Gastroesophageal sphincter (tissue), 4 donors: ENCODE measurements at regions not wholly inside any gene's neighbourhood (a gene's known extent, or its start where the extent isn't known, plus 50 kb on each side); places are given as distances from the start of the nearest gene placed in this dataset.

Experiments used
- ATAC-seq: fragments of 150-250 bp; one replicate; pipeline ENCODE4 v1.9.1; 2016; ENCODE audit warnings: mild to moderate bottlenecking, moderate library complexity
- H3K27ac ChIP-seq, 4 donors: fragments of 200-600 bp; sonication (generic) in 3 of 4; 1 replicate in 3 of 4; 2 replicates in 1 of 4; pipeline ENCODE4 v1.5.1; 2016 to 2019
- H3K27me3 ChIP-seq: fragments of 200-600 bp; sonication (generic); one replicate; pipeline ENCODE4 v1.5.1; 2019
- H3K36me3 ChIP-seq, 2 donors: fragments of 200-600 bp; sonication (generic); one replicate each; pipeline ENCODE4 v1.5.1; 2019; ENCODE audit warnings: control low read depth in 1 of 2
- H3K4me1 ChIP-seq, 3 donors: fragments of 200-600 bp; sonication (generic); 1 replicate in 2 of 3; 2 replicates in 1 of 3; pipeline ENCODE4 v1.5.1; 2016 to 2019; ENCODE audit warnings: control low read depth in 2 of 3
- H3K4me3 ChIP-seq, 2 donors: fragments of 200-600 bp; sonication (generic); one replicate each; pipeline ENCODE4 v1.5.1; 2019; ENCODE audit warnings: mild to moderate bottlenecking in 1 of 2, moderate library complexity in 1 of 2
- H3K9me3 ChIP-seq, 3 donors: fragments of 200-600 bp; sonication (generic); one replicate each; pipeline ENCODE4 v1.5.1; 2017 to 2019; ENCODE audit warnings: control low read depth in 2 of 3
- CTCF ChIP-seq, 4 experiments: fragments of 200-600 bp in 2 of 4; fragments of 450-650 bp in 2 of 4; sonication (generic) in 1 of 4; IDR thresholded peaks; one replicate each; pipeline ENCODE4 v1.5.1; 2017 to 2019; ENCODE audit warnings: antibody characterized with exemption in 4 of 4, mild to moderate bottlenecking in 2 of 4, moderate library complexity in 2 of 4
- EP300 ChIP-seq: sonication (generic); formaldehyde crosslinking; IDR thresholded peaks from one replicate; pipeline ENCODE4 v1.6.1; 2017; ENCODE audit warnings: antibody characterized with exemption, mild to moderate bottlenecking
- POLR2A ChIP-seq, 2 donors: fragments of 450-650 bp; IDR thresholded peaks; one replicate each; pipeline ENCODE4 v1.6.1; 2017; ENCODE audit warnings: antibody characterized with exemption in 2 of 2, mild to moderate bottlenecking in 2 of 2, moderate library complexity in 1 of 2
- POLR2AphosphoS5 ChIP-seq: sonication (generic); formaldehyde crosslinking; IDR thresholded peaks from one replicate; pipeline ENCODE4 v1.6.1; 2017; ENCODE audit warnings: antibody characterized with exemption
- WGBS, 2 donors: methylation state at CpG; one replicate each; pipeline ENCODE4 v1.1.5; 2018; ENCODE audit warnings: low coverage in 1 of 2; 5-methylcytosine and 5-hydroxymethylcytosine counted together

GRCh38 chr2:4964001-4964540 is 728.1 kb upstream of the SOX11 start:
- Histone ChIP-seq H3K36me3 (no peaks in the 10 kb centered on the region), H3K4me3 (no peak overlapping the region), H3K27me3 (no peaks in the 10 kb centered on the region), H3K4me1 (no peaks in the 10 kb centered on the region), H3K9me3 (no peaks in the 10 kb centered on the region), H3K27ac (no peak overlapping the region)
- TF ChIP-seq CTCF (IDR thresholded peaks at IDR 0.05) (no peak), POLR2A (IDR thresholded peaks at IDR 0.05) (no peak), POLR2AphosphoS5 (no peak), EP300 (no peak)
- 92% methylated on average over 7 to 13 of the region's 13 CpGs for WGBS, 2 donors
- no peak for ATAC-seq

GRCh38 chr2:4964579-4964978 is 727.6 kb upstream of the SOX11 start:
- no peak overlapping the region for H3K4me3 ChIP-seq
- no peak for ATAC-seq
- TF ChIP-seq CTCF (IDR thresholded peaks at IDR 0.05) = no peak
- TF ChIP-seq EP300 = no peak
- TF ChIP-seq POLR2AphosphoS5 = no peak
- no peaks in the 10 kb centered on the region for H3K27me3 ChIP-seq
- WGBS, 2 donors = 81 to 82% methylated on average over 10 to 16 of the region's 16 CpGs
- no peaks in the 10 kb centered on the region for H3K9me3 ChIP-seq
- no peaks in the 10 kb centered on the region for H3K4me1 ChIP-seq
- no peak overlapping the region for H3K27ac ChIP-seq
- H3K36me3 ChIP-seq = no peaks in the 10 kb centered on the region

- H3K27ac ChIP-seq = no peak overlapping the region
- WGBS, 2 donors = 71 to 79% methylated on average over 5 to 6 of the region's 6 CpGs
- H3K36me3 ChIP-seq = no peaks in the 10 kb centered on the region
- TF ChIP-seq POLR2A (IDR thresholded peaks at IDR 0.05) (no peak), EP300 (no peak), POLR2AphosphoS5 (no peak)
- no peak overlapping the region for H3K4me3 ChIP-seq
- no peak for ATAC-seq
- H3K4me1 ChIP-seq = no peaks in the 10 kb centered on the region
- no peaks in the 10 kb centered on the region for H3K27me3 ChIP-seq
- no peaks in the 10 kb centered on the region for H3K9me3 ChIP-seq
These were observed 726.4 kb upstream of the SOX11 start for GRCh38 chr2:4965556-4966320.

- ATAC-seq = no peak
- no peak for TF ChIP-seq EP300
- no peak for TF ChIP-seq POLR2AphosphoS5
- TF ChIP-seq CTCF (IDR thresholded peaks at IDR 0.05) = no peak
- TF ChIP-seq POLR2A (IDR thresholded peaks at IDR 0.05) = no peak
- Histone ChIP-seq H3K4me1 (no peaks in the 10 kb centered on the region), H3K9me3 (no peaks in the 10 kb centered on the region), H3K27me3 (no peaks in the 10 kb centered on the region), H3K36me3 (no peaks in the 10 kb centered on the region), H3K27ac (no peak overlapping the region), H3K4me3 (no peak overlapping the region)
- 94 to 100% methylated on average over 2 of the region's 2 CpGs for WGBS, 2 donors
These were observed 725.0 kb upstream of the SOX11 start for GRCh38 chr2:4967206-4967605.

GRCh38 chr2:4972472-4972871 is 719.7 kb upstream of the SOX11 start:
- H3K4me3 ChIP-seq = no peak overlapping the region
- H3K36me3 ChIP-seq = no peaks in the 10 kb centered on the region
- H3K9me3 ChIP-seq = no peaks in the 10 kb centered on the region
- 69 to 83% methylated on average over 5 of the region's 5 CpGs for WGBS, 2 donors
- ATAC-seq = no peak
- no peaks in the 10 kb centered on the region for H3K4me1 ChIP-seq
- H3K27ac ChIP-seq = no peak overlapping the region
- no peaks in the 10 kb centered on the region for H3K27me3 ChIP-seq
- TF ChIP-seq CTCF (IDR thresholded peaks at IDR 0.05) (no peak), POLR2A (IDR thresholded peaks at IDR 0.05) (no peak), EP300 (no peak), POLR2AphosphoS5 (no peak)
